K562 (cell line): ENCODE measurements at regions not wholly inside any gene's neighbourhood (a gene's known extent, or its start where the extent isn't known, plus 50 kb on each side); places are given as distances from the start of the nearest gene placed in this dataset.

Source experiments
- ATAC-seq: fragments of 200-7000 bp; cut with Tn5 transposase; 3 replicates; pipeline ENCODE4 v1.9.1; 2020; ENCODE audit warnings: moderate library complexity
- BruUV-seq: library from RNA; stranded (reverse); fragments of 400-500 nt; replicated peaks from 2 replicates; lab custom pipeline; 2021; lab: Mats Ljungman, UMichigan
- CTCF ChIA-PET: fragments of 300-600 bp; formaldehyde crosslinking; extraction: SDS; loops from one replicate; lab custom pipeline; 2021; ENCODE audit warnings: low intra/inter-chr PET ratio; lab: Yijun Ruan, JAX
- POLR2A ChIA-PET: fragments of 300-600, 350-650 bp; sonication (Branson Sonifier 250); formaldehyde crosslinking; extraction: SDS; loops from one replicate; lab custom pipeline; 2021; ENCODE audit warnings: antibody characterized with exemption, inconsistent platforms; lab: Yijun Ruan, JAX
- DNase-seq, 4 experiments: peaks; one replicate each; pipeline versions ENCODE4 v3.0.0 to v3.0.0-alpha.2; 2011 to 2018; ENCODE audit warnings: low spot score in 3 of 4, mixed read lengths in 3 of 4; ENCODE audit errors: extremely low read depth in 1 of 4
- FAIRE-seq: peaks from 2 replicates; lab custom pipeline; 2011; peaks lifted over from hg19 to GRCh38; lab: Jason Lieb, UNC
- H2AFZ ChIP-seq: 2 replicates; pipeline ENCODE4 v1.6.0; 2011; ENCODE audit warnings: low read depth, low read length, control low read depth, inconsistent platforms
- H3K27ac ChIP-seq: fragments of 200-600 bp; 3 replicates; pipeline ENCODE4 v1.8.0; 2011; ENCODE audit warnings: low read depth, mild to moderate bottlenecking, control low read depth, inconsistent platforms, low read length, moderate library complexity, mixed read lengths; ENCODE audit errors: extremely low read depth
- H3K27me3 ChIP-seq, 2 experiments: fragments of 300-600 bp in 1 of 2; 2 replicates in 1 of 2; 3 replicates in 1 of 2; pipeline versions ENCODE4 v1.6.0 to v1.8.0; 2011; ENCODE audit warnings: inconsistent platforms in 2 of 2, low read length in 2 of 2, mild to moderate bottlenecking in 1 of 2, mixed read lengths in 1 of 2, moderate library complexity in 1 of 2; ENCODE audit not compliant: control insufficient read depth in 2 of 2, insufficient read depth in 2 of 2
- H3K36me3 ChIP-seq: fragments of 300-600 bp; 3 replicates; pipeline ENCODE4 v1.8.0; 2011; ENCODE audit warnings: mild to moderate bottlenecking, low read length, inconsistent platforms; ENCODE audit not compliant: control insufficient read depth, insufficient read depth
- H3K4me1 ChIP-seq, 2 experiments: fragments of 200-600 bp in 1 of 2; replicated peaks in 1 of 2; 2 replicates in 1 of 2; 3 replicates in 1 of 2; pipeline versions ENCODE4 v1.5.1 to v1.8.0; 2011; ENCODE audit warnings: inconsistent platforms in 2 of 2, low read length in 2 of 2, mild to moderate bottlenecking in 1 of 2, mixed read lengths in 1 of 2, moderate library complexity in 1 of 2; ENCODE audit not compliant: control insufficient read depth in 2 of 2, insufficient read depth in 2 of 2
- H3K4me2 ChIP-seq: 2 replicates; pipeline ENCODE4 v1.6.1; 2011; ENCODE audit warnings: low read length, control low read depth, inconsistent platforms, mixed read lengths; ENCODE audit not compliant: insufficient read depth
- H3K4me3 ChIP-seq: fragments of 200-600 bp; sonication (generic), shearing (Covaris generic); 2 replicates; pipeline ENCODE4 v1.5.1; 2016; ENCODE audit warnings: control low read depth, inconsistent platforms
- H3K79me2 ChIP-seq: fragments of 200-600 bp; 3 replicates; pipeline ENCODE4 v1.8.0; 2011; ENCODE audit warnings: low read length, inconsistent platforms; ENCODE audit not compliant: control insufficient read depth, insufficient read depth
- H3K9ac ChIP-seq, 2 experiments: 2 replicates each; pipeline versions ENCODE4 v1.6.0 to v1.6.1; 2011; ENCODE audit warnings: low read depth in 2 of 2, low read length in 2 of 2, control low read depth in 1 of 2, inconsistent platforms in 1 of 2, mild to moderate bottlenecking in 1 of 2, mixed read lengths in 1 of 2; ENCODE audit not compliant: insufficient read depth in 1 of 2
- H3K9me1 ChIP-seq: one replicate; pipeline ENCODE4 v1.6.0; 2011; ENCODE audit warnings: inconsistent platforms, mild to moderate bottlenecking, low read length, moderate library complexity; ENCODE audit not compliant: control insufficient read depth, insufficient read depth
- H3K9me3 ChIP-seq: replicated peaks from 2 replicates; pipeline ENCODE4 v1.5.1; 2011; ENCODE audit warnings: low read depth, low read length, inconsistent platforms; ENCODE audit not compliant: control insufficient read depth, insufficient read depth
- H4K20me1 ChIP-seq: replicated peaks from 2 replicates; pipeline ENCODE4 v1.6.1; 2011; ENCODE audit warnings: low read length, inconsistent platforms, mixed read lengths; ENCODE audit not compliant: control insufficient read depth, insufficient read depth
- CLOCK ChIP-seq: fragments of 250-450 bp; sonication (Bioruptor Pico); IDR thresholded peaks from 2 replicates; pipeline ENCODE4 v1.4.0; 2020; ENCODE audit warnings: mild to moderate bottlenecking, moderate library complexity, borderline replicate concordance
- FOXA1 ChIP-seq: fragments of 450-650 bp; IDR thresholded peaks from 2 replicates; pipeline ENCODE4 v1.6.1; 2016; ENCODE audit warnings: mild to moderate bottlenecking, borderline replicate concordance
- FOXA3 ChIP-seq, 2 experiments: fragments of 450-650 bp in 1 of 2; sonication (generic) in 1 of 2; formaldehyde crosslinking; IDR thresholded peaks in 1 of 2; conservative IDR thresholded peaks in 1 of 2; 2 replicates each; pipeline versions ENCODE4 v1.4.0 to v1.8.0; 2020 to 2022; ENCODE audit warnings: mild to moderate bottlenecking in 2 of 2, missing genetic modification reagents in 1 of 2
- HEY1 ChIP-seq: fragments of 250-450 bp; sonication (Bioruptor Pico); IDR thresholded peaks from 2 replicates; pipeline ENCODE4 v1.5.0; 2020; ENCODE audit warnings: mild to moderate bottlenecking, moderate library complexity, borderline replicate concordance
- KLF16 ChIP-seq: IDR thresholded peaks from 2 replicates; pipeline ENCODE4 v1.6.1; 2016; ENCODE audit warnings: antibody characterized with exemption
- NONO ChIP-seq, 2 experiments: fragments of 200-400 bp in 1 of 2; fragments of 450-650 bp in 1 of 2; formaldehyde crosslinking in 1 of 2; IDR thresholded peaks; 2 replicates each; pipeline ENCODE4 v1.6.1; 2017; ENCODE audit warnings: low read depth in 2 of 2, mild to moderate bottlenecking in 2 of 2, moderate library complexity in 2 of 2, low read length in 1 of 2
- OTX1 ChIP-seq: fragments of 450-650 bp; formaldehyde crosslinking; IDR thresholded peaks from 2 replicates; pipeline ENCODE4 v1.4.0; 2022; ENCODE audit warnings: mild to moderate bottlenecking
- PHB ChIP-seq: fragments of 250-450 bp; sonication (Bioruptor Pico); IDR thresholded peaks from 2 replicates; pipeline ENCODE4 v1.5.0; 2021
- SOX6 ChIP-seq: fragments of 450-650 bp; IDR thresholded peaks from 2 replicates; pipeline ENCODE4 v1.6.1; 2014; ENCODE audit warnings: mild to moderate bottlenecking
- YY1 ChIP-seq, 3 experiments: IDR thresholded peaks; 2 replicates each; pipeline ENCODE4 v1.6.1; 2011; ENCODE audit warnings: low read length in 2 of 3, mild to moderate bottlenecking in 2 of 3, moderate library complexity in 2 of 3, borderline replicate concordance in 1 of 3, control low read depth in 1 of 3, low read depth in 1 of 3; ENCODE audit not compliant: insufficient read depth in 3 of 3, insufficient replicate concordance in 2 of 3, control insufficient read depth in 1 of 3, insufficient read length in 1 of 3; ENCODE audit errors: extremely low read depth in 1 of 3
- ZC3H11A ChIP-seq: IDR thresholded peaks from 2 replicates; pipeline ENCODE4 v1.6.1; 2012; ENCODE audit warnings: low read depth, low read length, improper control_type of control experiment
- ZFP30 ChIP-seq: fragments of 250-450 bp; sonication (Bioruptor Pico); IDR thresholded peaks from 2 replicates; pipeline ENCODE4 v1.8.0; 2022; ENCODE audit warnings: moderate library complexity, mild to moderate bottlenecking, inconsistent platforms, borderline replicate concordance
- ZFX ChIP-seq: sonication (generic); formaldehyde crosslinking; IDR thresholded peaks from 2 replicates; pipeline ENCODE4 v1.8.0; 2022; ENCODE audit warnings: mild to moderate bottlenecking, missing genetic modification reagents, moderate library complexity
- ZNF140 ChIP-seq: fragments of 250-450 bp; sonication (Bioruptor Pico); IDR thresholded peaks from 2 replicates; pipeline ENCODE4 v1.8.0; 2021; ENCODE audit warnings: moderate library complexity, mild to moderate bottlenecking, inconsistent platforms
- ZNF316 ChIP-seq: fragments of 450-650 bp; IDR thresholded peaks from 2 replicates; pipeline ENCODE4 v1.6.1; 2016
- WGBS: fragments of 100-300 bp; shearing (Covaris generic); methylation state at CpG from one replicate; pipeline ENCODE4 v1.1.6; 2016; ENCODE audit warnings: low coverage, mixed read lengths; ENCODE audit not compliant: insufficient coverage; ENCODE audit errors: missing lambda C conversion rate; 5-methylcytosine and 5-hydroxymethylcytosine counted together
- in situ Hi-C: fragments of 300-500 bp; cut with MboI; formaldehyde crosslinking; loops from 4 replicates; pipeline ENCODE4 v1.15.0; 2018; ENCODE audit warnings: inconsistent platforms, mixed read lengths
- intact Hi-C: fragments of 100-400 bp; cut with micrococcal nuclease; formaldehyde crosslinking; loops from 2 replicates; pipeline ENCODE4 v1.14.2; 2022
- TF ChIP-seq, protein P1 (sequence below): fragments of 450-650 bp; IDR thresholded peaks from 2 replicates; pipeline ENCODE4 v1.6.1; 2018; ENCODE audit warnings: mild to moderate bottlenecking, low read depth; ENCODE audit not compliant: partially characterized antibody
- TF ChIP-seq, protein P2 (sequence below), 2 experiments: fragments of 450-650 bp in 1 of 2; sonication (generic) in 1 of 2; formaldehyde crosslinking; conservative IDR thresholded peaks; 2 replicates each; pipeline versions ENCODE4 v1.4.0 to v1.8.1; 2020 to 2022; ENCODE audit warnings: mild to moderate bottlenecking in 1 of 2, missing genetic modification reagents in 1 of 2

DNA sequence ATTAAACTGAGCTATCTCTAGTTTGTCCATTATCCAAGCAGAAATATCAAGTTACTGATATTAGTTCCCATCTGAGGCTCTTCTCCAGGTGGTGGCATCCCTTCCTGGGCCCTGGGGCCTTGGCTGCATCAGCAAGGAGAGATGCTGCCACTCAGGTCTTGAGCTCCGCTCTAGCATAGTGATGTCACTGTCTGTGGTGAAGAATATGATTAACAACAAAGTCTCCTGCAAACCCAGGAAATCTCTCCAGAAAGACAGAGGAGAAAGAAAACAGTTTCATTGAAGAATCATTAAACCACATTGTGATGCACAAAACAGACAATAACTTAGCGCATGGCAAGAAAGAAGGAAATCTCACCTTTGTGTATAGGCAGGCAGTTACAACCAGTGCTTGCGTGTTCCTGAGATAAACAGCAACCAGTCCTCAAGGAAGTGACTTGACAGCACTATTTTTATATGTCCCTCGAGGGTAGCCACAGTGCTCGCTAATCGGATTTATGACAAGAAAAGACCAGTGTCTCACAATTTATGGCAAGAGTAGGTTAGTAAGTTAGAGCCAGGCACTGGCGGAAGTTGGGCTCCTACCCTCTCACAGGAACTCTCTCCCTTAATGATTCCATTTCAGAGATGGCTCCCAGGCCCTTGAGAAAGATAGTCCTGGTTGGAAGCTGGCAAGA is 151.1 kb downstream of the AHSP start:
- CTCF ChIA-PET: no interaction called here
- intact Hi-C loops: no loop called here

More for the DNA sequence above, 151.1 kb downstream of the AHSP start:
- Histone ChIP-seq H3K27me3 (no peaks in the 10 kb centered on the region), H2AFZ (no peak overlapping the region), H3K9me3 (no peaks in the 10 kb centered on the region), H3K4me3 (no peak overlapping the region), H3K27ac (no peak overlapping the region), H3K4me2 (no peak overlapping the region), H3K36me3 (no peaks in the 10 kb centered on the region), H3K9me1 (no peaks in the 10 kb centered on the region), H4K20me1 (no peaks in the 10 kb centered on the region), H3K79me2 (no peaks in the 10 kb centered on the region), H3K4me1 (no peaks in the 10 kb centered on the region), H3K9ac (no peak overlapping the region)
- TF ChIP-seq SOX6 (no peak), KLF16 (no peak), FOXA1 (no peak), OTX1 (no peak), ZFX (CRISPR knock-in tag) (no peak), FOXA3 (CRISPR knock-in tag; conservative IDR thresholded peaks at IDR 0.05 in 1 of 2, IDR thresholded peaks at IDR 0.05 in 1 of 2) (no peak), ZFP30 (CRISPR knock-in tag) (no peak), YY1 (IDR thresholded peaks at IDR 0.05; ENCODE audit: borderline replicate concordance in 1 of 3, control insufficient read depth in 1 of 3, extremely low read depth in 1 of 3, insufficient read depth in 3 of 3, insufficient read length in 1 of 3, insufficient replicate concordance in 2 of 3, low read depth in 1 of 3, low read length in 2 of 3) (no peak), HEY1 (no peak), ZNF140 (CRISPR knock-in tag) (no peak), ZC3H11A (no peak), NONO (IDR thresholded peaks at IDR 0.05; ENCODE audit: low read depth in 2 of 2, low read length in 1 of 2) (no peak), PHB (CRISPR knock-in tag) (no peak), CLOCK (no peak), ZNF316 (no peak)
- TF ChIP-seq, protein P1, sequence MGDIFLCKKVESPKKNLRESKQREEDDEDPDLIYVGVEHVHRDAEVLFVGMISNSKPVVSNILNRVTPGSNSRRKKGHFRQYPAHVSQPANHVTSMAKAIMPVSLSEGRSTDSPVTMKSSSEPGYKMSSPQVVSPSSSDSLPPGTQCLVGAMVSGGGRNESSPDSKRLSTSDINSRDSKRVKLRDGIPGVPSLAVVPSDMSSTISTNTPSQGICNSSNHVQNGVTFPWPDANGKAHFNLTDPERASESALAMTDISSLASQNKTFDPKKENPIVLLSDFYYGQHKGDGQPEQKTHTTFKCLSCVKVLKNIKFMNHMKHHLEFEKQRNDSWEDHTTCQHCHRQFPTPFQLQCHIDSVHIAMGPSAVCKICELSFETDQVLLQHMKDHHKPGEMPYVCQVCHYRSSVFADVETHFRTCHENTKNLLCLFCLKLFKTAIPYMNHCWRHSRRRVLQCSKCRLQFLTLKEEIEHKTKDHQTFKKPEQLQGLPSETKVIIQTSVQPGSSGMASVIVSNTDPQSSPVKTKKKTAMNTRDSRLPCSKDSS: no peak
- TF ChIP-seq, protein P2, sequence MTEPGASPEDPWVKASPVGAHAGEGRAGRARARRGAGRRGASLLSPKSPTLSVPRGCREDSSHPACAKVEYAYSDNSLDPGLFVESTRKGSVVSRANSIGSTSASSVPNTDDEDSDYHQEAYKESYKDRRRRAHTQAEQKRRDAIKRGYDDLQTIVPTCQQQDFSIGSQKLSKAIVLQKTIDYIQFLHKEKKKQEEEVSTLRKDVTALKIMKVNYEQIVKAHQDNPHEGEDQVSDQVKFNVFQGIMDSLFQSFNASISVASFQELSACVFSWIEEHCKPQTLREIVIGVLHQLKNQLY (CRISPR knock-in tag; conservative IDR thresholded peaks at IDR 0.05): no peak
- POLR2A ChIA-PET: no interaction called here
- FAIRE-seq: no peak
- ATAC-seq: no peak
- DNase-seq: no peak
- WGBS: 3% methylated on average over 7 of the region's 7 CpGs
- in situ Hi-C loops: no loop called here
- no TSS peak for BruUV-seq
